H9 (cell line): ENCODE measurements at regions not wholly inside any gene's neighbourhood (a gene's known extent, or its start where the extent isn't known, plus 50 kb on each side); places are given as distances from the start of the nearest gene placed in this dataset. TPM values are rescaled to one million over a fixed set of nuclear protein-coding genes. Genes with fewer than 3 reads are reported as not detected.

Experiments used
- DNase-seq: peaks from one replicate; pipeline ENCODE4 v3.0.0-alpha.2; 2017
- H2AFZ ChIP-seq: one replicate; pipeline ENCODE4 v1.6.1; 2013; ENCODE audit warnings: mild to moderate bottlenecking, low read length, control low read depth, moderate library complexity
- H2AK5ac ChIP-seq: 2 replicates; pipeline ENCODE4 v1.6.1; 2013; ENCODE audit warnings: low read length, control low read depth, mixed read lengths; ENCODE audit not compliant: insufficient read length
- H2BK120ac ChIP-seq: one replicate; pipeline ENCODE4 v1.6.1; 2013; ENCODE audit warnings: low read depth, mild to moderate bottlenecking, low read length, control low read depth, inconsistent platforms; ENCODE audit not compliant: poor library complexity, severe bottlenecking
- H2BK12ac ChIP-seq: 2 replicates; pipeline ENCODE4 v1.6.1; 2013; ENCODE audit warnings: low read length, control low read depth, mixed read lengths, low read depth; ENCODE audit not compliant: insufficient read length
- H2BK15ac ChIP-seq: 2 replicates; pipeline ENCODE4 v1.6.1; 2013; ENCODE audit warnings: low read depth, low read length, control low read depth
- H2BK20ac ChIP-seq: one replicate; pipeline ENCODE4 v1.6.1; 2013; ENCODE audit warnings: low read depth, mild to moderate bottlenecking, low read length, control low read depth, inconsistent platforms; ENCODE audit not compliant: poor library complexity, severe bottlenecking
- H2BK5ac ChIP-seq: 2 replicates; pipeline ENCODE4 v1.6.1; 2013; ENCODE audit warnings: low read length, control low read depth, mixed read lengths; ENCODE audit not compliant: insufficient read length
- H3K14ac ChIP-seq: 2 replicates; pipeline ENCODE4 v1.6.1; 2013; ENCODE audit warnings: low read length, control low read depth; ENCODE audit not compliant: insufficient read depth
- H3K18ac ChIP-seq: 2 replicates; pipeline ENCODE4 v1.6.1; 2013; ENCODE audit warnings: low read depth, mild to moderate bottlenecking, mixed read lengths, low read length, control low read depth; ENCODE audit not compliant: insufficient read length
- H3K23ac ChIP-seq: 2 replicates; pipeline ENCODE4 v1.6.1; 2013; ENCODE audit warnings: low read length, control low read depth, mixed read lengths, low read depth; ENCODE audit not compliant: insufficient read length
- H3K23me2 ChIP-seq: 2 replicates; pipeline ENCODE4 v1.6.1; 2013; ENCODE audit warnings: low read depth, mild to moderate bottlenecking, mixed read lengths, low read length, control low read depth; ENCODE audit not compliant: insufficient read length, poor library complexity, severe bottlenecking
- H3K27ac ChIP-seq: 2 replicates; pipeline ENCODE4 v1.5.1; 2013; ENCODE audit warnings: low read length, control low read depth, mixed read lengths, low read depth; ENCODE audit not compliant: insufficient read length
- H3K27me3 ChIP-seq: 2 replicates; pipeline ENCODE4 v1.6.1; 2013; ENCODE audit warnings: low read length, control low read depth, inconsistent platforms; ENCODE audit not compliant: insufficient read depth
- H3K4ac ChIP-seq: 2 replicates; pipeline ENCODE4 v1.6.1; 2013; ENCODE audit warnings: low read depth, mild to moderate bottlenecking, control low read depth, inconsistent platforms, low read length, moderate library complexity
- H3K4me1 ChIP-seq: 2 replicates; pipeline ENCODE4 v1.6.1; 2013; ENCODE audit warnings: low read length, control low read depth, inconsistent platforms; ENCODE audit not compliant: insufficient read depth
- H3K4me2 ChIP-seq: 2 replicates; pipeline ENCODE4 v1.6.1; 2013; ENCODE audit warnings: low read length, control low read depth, mixed read lengths; ENCODE audit not compliant: insufficient read length, insufficient read depth
- H3K56ac ChIP-seq: 2 replicates; pipeline ENCODE4 v1.6.1; 2013; ENCODE audit warnings: low read depth, mild to moderate bottlenecking, mixed read lengths, low read length, control low read depth; ENCODE audit not compliant: insufficient read length
- H3K79me1 ChIP-seq: 2 replicates; pipeline ENCODE4 v1.6.1; 2013; ENCODE audit warnings: low read depth, mild to moderate bottlenecking, moderate library complexity, low read length, control low read depth, inconsistent platforms; ENCODE audit not compliant: insufficient read depth, poor library complexity, severe bottlenecking
- H3K79me2 ChIP-seq: 2 replicates; pipeline ENCODE4 v1.6.1; 2013; ENCODE audit warnings: low read length, control low read depth, inconsistent platforms; ENCODE audit not compliant: insufficient read depth
- H3K9ac ChIP-seq: 2 replicates; pipeline ENCODE4 v1.6.1; 2013; ENCODE audit warnings: low read length, control low read depth, mixed read lengths; ENCODE audit not compliant: insufficient read length; ENCODE audit errors: extremely low read depth
- H3K9me3 ChIP-seq: one replicate; pipeline ENCODE4 v1.6.1; 2013; ENCODE audit warnings: low read depth, low read length, inconsistent platforms; ENCODE audit not compliant: control insufficient read depth
- H3T11ph ChIP-seq: one replicate; pipeline ENCODE4 v1.6.1; 2013; ENCODE audit warnings: mild to moderate bottlenecking, low read length, control low read depth, inconsistent platforms
- H4K20me1 ChIP-seq: one replicate; pipeline ENCODE4 v1.6.1; 2013; ENCODE audit not compliant: control insufficient read depth, insufficient read length, insufficient read depth
- H4K5ac ChIP-seq: 2 replicates; pipeline ENCODE4 v1.6.1; 2013; ENCODE audit warnings: low read depth, mild to moderate bottlenecking, mixed read lengths, low read length, control low read depth; ENCODE audit not compliant: insufficient read length
- H4K8ac ChIP-seq: replicated peaks from 2 replicates; pipeline ENCODE4 v1.6.1; 2013; ENCODE audit warnings: low read length, control low read depth, mixed read lengths, low read depth; ENCODE audit not compliant: insufficient read length
- H4K91ac ChIP-seq: 2 replicates; pipeline ENCODE4 v1.6.1; 2013; ENCODE audit warnings: low read depth, mild to moderate bottlenecking, moderate library complexity, mixed read lengths, low read length, control low read depth; ENCODE audit not compliant: insufficient read length
- H3K27ac Mint-ChIP-seq, 3 experiments: 2 replicates in 2 of 3; 3 replicates in 1 of 3; pipeline ENCODE4 v1.8.0; 2020 to 2021; ENCODE audit warnings: mixed read lengths in 3 of 3, mild to moderate bottlenecking in 1 of 3, moderate library complexity in 1 of 3
- H3K27me3 Mint-ChIP-seq: 2 replicates; pipeline ENCODE4 v1.8.0; 2021; ENCODE audit warnings: low read depth, mild to moderate bottlenecking, moderate library complexity, mixed read lengths
- H3K36me3 Mint-ChIP-seq, 3 experiments: 2 replicates in 2 of 3; 3 replicates in 1 of 3; pipeline ENCODE4 v1.8.0; 2020 to 2021; ENCODE audit warnings: low read depth in 3 of 3, mixed read lengths in 3 of 3; ENCODE audit not compliant: insufficient read depth in 1 of 3
- H3K4me1 Mint-ChIP-seq, 2 experiments: 2 replicates each; pipeline ENCODE4 v1.8.0; 2020; ENCODE audit warnings: mixed read lengths in 2 of 2
- H3K4me3 Mint-ChIP-seq, 2 experiments: 2 replicates in 1 of 2; 3 replicates in 1 of 2; pipeline ENCODE4 v1.8.0; 2020 to 2021; ENCODE audit warnings: mild to moderate bottlenecking in 2 of 2, mixed read lengths in 2 of 2, moderate library complexity in 1 of 2
- H3K9me3 Mint-ChIP-seq, 2 experiments: 2 replicates in 1 of 2; 3 replicates in 1 of 2; pipeline ENCODE4 v1.8.0; 2020; ENCODE audit warnings: mild to moderate bottlenecking in 2 of 2, mixed read lengths in 2 of 2, moderate library complexity in 1 of 2
- WGBS: extraction: QIAGEN DNeasy Blood & Tissue Kit; methylation state at CpG from one replicate; pipeline ENCODE4 v1.1.7; 2013; ENCODE audit warnings: missing lambda C conversion rate, low lambda C conversion rate, mixed read lengths; ENCODE audit not compliant: insufficient read length; ENCODE audit errors: extremely low coverage; 5-methylcytosine and 5-hydroxymethylcytosine counted together
- microRNA-seq: library from miRNA; unstranded; fragments of <30 nt; microRNA quantifications from one replicate; pipeline ENCODE4, GENCODE V29; 2020; ENCODE audit warnings: borderline microRNAs expressed
- TF ChIP-seq, protein P1 (sequence below): fragments of 200-600 bp; sonication (generic); conservative IDR thresholded peaks from 3 replicates; pipeline ENCODE4 v1.8.0; 2021; ENCODE audit warnings: antibody characterized with exemption, mild to moderate bottlenecking

DNA sequence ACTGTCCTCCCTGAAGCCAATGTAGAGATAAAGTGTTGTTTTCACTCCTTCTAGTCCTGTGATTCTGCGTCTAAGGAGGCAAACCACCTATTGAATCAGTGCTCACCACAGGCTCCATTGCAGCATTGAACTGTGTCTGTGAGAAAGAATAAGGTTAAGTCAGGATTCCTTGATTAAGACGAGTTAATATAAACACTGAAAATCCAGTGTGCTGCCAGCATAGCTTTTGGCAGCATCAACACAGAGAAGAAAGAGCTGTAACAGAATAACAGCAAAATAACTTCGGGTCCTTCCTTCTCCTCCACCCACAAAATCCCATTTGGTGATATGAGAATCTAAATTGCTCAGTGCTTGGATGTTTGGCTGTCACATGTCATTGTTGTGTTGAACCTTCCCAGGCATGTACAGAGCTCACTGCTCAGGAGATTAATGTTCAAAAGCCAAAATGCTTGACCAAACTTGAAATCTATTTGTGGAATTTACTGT lies 185.2 kb upstream of the DDI1 start:
- Histone ChIP-seq H4K91ac (no peak overlapping the region), H2BK12ac (no peak overlapping the region), H3K9ac (no peak overlapping the region), H3K23ac (no peak overlapping the region), H4K20me1 (no peaks in the 10 kb centered on the region), H4K8ac (no peak overlapping the region), H2BK15ac (no peak overlapping the region), H3K79me1 (no peaks in the 10 kb centered on the region), H3K4ac (no peak overlapping the region), H3K9me3 (no peaks in the 10 kb centered on the region), H4K5ac (no peak overlapping the region), H3K14ac (no peak overlapping the region), H3K27me3 (no peaks in the 10 kb centered on the region), H3K23me2 (no peaks in the 10 kb centered on the region), H3K27ac (no peak overlapping the region), H2BK120ac (no peak overlapping the region), H3K18ac (no peak overlapping the region), H2BK20ac (no peak overlapping the region), H2AFZ (no peak overlapping the region), H3K79me2 (no peaks in the 10 kb centered on the region), H2BK5ac (no peak overlapping the region), H3K4me2 (no peak overlapping the region), H3T11ph (no peak overlapping the region), H3K4me1 (no peaks in the 10 kb centered on the region), H2AK5ac (no peak overlapping the region), H3K56ac (no peak overlapping the region)
- H3K4me1 Mint-ChIP-seq = no peaks in the 10 kb centered on the region
- H3K27me3 Mint-ChIP-seq = no peaks in the 10 kb centered on the region
- no peaks in the 10 kb centered on the region; a peak in 1 of 7 replicates for H3K36me3 Mint-ChIP-seq
- TF ChIP-seq, protein P1, sequence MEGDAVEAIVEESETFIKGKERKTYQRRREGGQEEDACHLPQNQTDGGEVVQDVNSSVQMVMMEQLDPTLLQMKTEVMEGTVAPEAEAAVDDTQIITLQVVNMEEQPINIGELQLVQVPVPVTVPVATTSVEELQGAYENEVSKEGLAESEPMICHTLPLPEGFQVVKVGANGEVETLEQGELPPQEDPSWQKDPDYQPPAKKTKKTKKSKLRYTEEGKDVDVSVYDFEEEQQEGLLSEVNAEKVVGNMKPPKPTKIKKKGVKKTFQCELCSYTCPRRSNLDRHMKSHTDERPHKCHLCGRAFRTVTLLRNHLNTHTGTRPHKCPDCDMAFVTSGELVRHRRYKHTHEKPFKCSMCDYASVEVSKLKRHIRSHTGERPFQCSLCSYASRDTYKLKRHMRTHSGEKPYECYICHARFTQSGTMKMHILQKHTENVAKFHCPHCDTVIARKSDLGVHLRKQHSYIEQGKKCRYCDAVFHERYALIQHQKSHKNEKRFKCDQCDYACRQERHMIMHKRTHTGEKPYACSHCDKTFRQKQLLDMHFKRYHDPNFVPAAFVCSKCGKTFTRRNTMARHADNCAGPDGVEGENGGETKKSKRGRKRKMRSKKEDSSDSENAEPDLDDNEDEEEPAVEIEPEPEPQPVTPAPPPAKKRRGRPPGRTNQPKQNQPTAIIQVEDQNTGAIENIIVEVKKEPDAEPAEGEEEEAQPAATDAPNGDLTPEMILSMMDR = no peak
- H3K9me3 Mint-ChIP-seq = peaks cover 0 to 4% of the 10 kb centered on the region in 2 experiments; a peak in 2 of 5 replicates
- no CpG with 5 or more reads among the region's 3 CpGs for WGBS
- DNase-seq = no peak
- no peak overlapping the region for H3K27ac Mint-ChIP-seq
- H3K4me3 Mint-ChIP-seq = no peak overlapping the region

Small RNAs in the stretch of these regions (microRNA-seq; reads per million reads assigned to microRNA genes)
- not detected for gene MIR4693
